ENCODE measurements at regions not wholly inside any gene's neighbourhood (a gene's known extent, or its start where the extent isn't known, plus 50 kb on each side); places are given as distances from the start of the nearest gene placed in this dataset.

- Mint-ChIP-seq H3K27ac (no peak overlapping the region), H3K4me1 (no peaks in the 10 kb centered on the region), H3K27me3 (no peaks in the 10 kb centered on the region), H3K9me3 (peaks cover 0 to 5% (median 0%) of the 10 kb centered on the region in 3 donors), H3K36me3 (no peaks in the 10 kb centered on the region), H3K4me3 (no peak overlapping the region)
Measured at GRCh38 chr17:71033336-71033735, 864.0 kb downstream of the KCNJ2 start.

GRCh38 chr17:71035226-71035625 is 865.9 kb downstream of the KCNJ2 start:
- Mint-ChIP-seq H3K4me1 (no peaks in the 10 kb centered on the region), H3K27ac (no peak overlapping the region), H3K27me3 (no peaks in the 10 kb centered on the region)

GRCh38 chr17:71037386-71037785 is 868.1 kb downstream of the KCNJ2 start:
- Mint-ChIP-seq H3K4me1 (no peaks in the 10 kb centered on the region), H3K27ac (no peak overlapping the region), H3K27me3 (no peaks in the 10 kb centered on the region), H3K36me3 (no peaks in the 10 kb centered on the region), H3K9me3 (peaks cover 0 to 5% (median 0%) of the 10 kb centered on the region in 3 donors), H3K4me3 (no peak overlapping the region)

More at GRCh38 chr17:71035226-71035625, 865.9 kb downstream of the KCNJ2 start:
- H3K4me3 Mint-ChIP-seq: no peak overlapping the region
- H3K9me3 Mint-ChIP-seq: peaks cover 0 to 5% (median 0%) of the 10 kb centered on the region in 3 donors
- no peaks in the 10 kb centered on the region for H3K36me3 Mint-ChIP-seq

GRCh38 chr17:71039391-71039790 is 870.1 kb downstream of the KCNJ2 start:
- Mint-ChIP-seq H3K27me3 (no peaks in the 10 kb centered on the region), H3K9me3 (peaks cover 0 to 2% (median 0%) of the 10 kb centered on the region in 3 donors), H3K36me3 (no peaks in the 10 kb centered on the region), H3K27ac (no peak overlapping the region), H3K4me1 (no peaks in the 10 kb centered on the region), H3K4me3 (no peak overlapping the region)

- no peak overlapping the region for H3K27ac Mint-ChIP-seq
- no peaks in the 10 kb centered on the region for H3K4me1 Mint-ChIP-seq
Measured at GRCh38 chr17:71052971-71053370, 883.6 kb downstream of the KCNJ2 start.

GRCh38 chr17:71055128-71055527 is 885.8 kb downstream of the KCNJ2 start:
- Mint-ChIP-seq H3K27me3 (no peaks in the 10 kb centered on the region), H3K4me3 (no peak overlapping the region), H3K27ac (no peak overlapping the region)

More at GRCh38 chr17:71052971-71053370, 883.6 kb downstream of the KCNJ2 start:
- Mint-ChIP-seq H3K36me3 (no peaks in the 10 kb centered on the region), H3K4me3 (no peak overlapping the region), H3K9me3 (peaks cover 6 to 8% (median 8%) of the 10 kb centered on the region in 3 donors), H3K27me3 (no peaks in the 10 kb centered on the region)

GRCh38 chr17:71057448-71057847 is 888.1 kb downstream of the KCNJ2 start:
- Mint-ChIP-seq H3K4me3 (no peak overlapping the region), H3K27ac (no peak overlapping the region), H3K27me3 (no peaks in the 10 kb centered on the region), H3K9me3 (peaks cover 5 to 17% (median 6%) of the 10 kb centered on the region in 3 donors), H3K36me3 (no peaks in the 10 kb centered on the region), H3K4me1 (no peaks in the 10 kb centered on the region)

More at GRCh38 chr17:71055128-71055527, 885.8 kb downstream of the KCNJ2 start:
- no peaks in the 10 kb centered on the region for H3K4me1 Mint-ChIP-seq
- H3K9me3 Mint-ChIP-seq: peaks cover 8% of the 10 kb centered on the region in 3 donors
- H3K36me3 Mint-ChIP-seq: no peaks in the 10 kb centered on the region

- Mint-ChIP-seq H3K4me1 (no peaks in the 10 kb centered on the region), H3K27ac (no peak overlapping the region), H3K9me3 (peaks cover 4 to 17% (median 5%) of the 10 kb centered on the region in 3 donors), H3K27me3 (no peaks in the 10 kb centered on the region), H3K4me3 (no peak overlapping the region), H3K36me3 (no peaks in the 10 kb centered on the region)
Measured at GRCh38 chr17:71057938-71058337, 888.6 kb downstream of the KCNJ2 start.

GRCh38 chr17:71063127-71063526 is 893.8 kb downstream of the KCNJ2 start:
- Mint-ChIP-seq H3K9me3 (peaks cover 2 to 20% (median 5%) of the 10 kb centered on the region in 3 donors), H3K4me1 (no peaks in the 10 kb centered on the region), H3K4me3 (no peak overlapping the region), H3K36me3 (no peaks in the 10 kb centered on the region), H3K27ac (no peak overlapping the region), H3K27me3 (no peaks in the 10 kb centered on the region)

- Mint-ChIP-seq H3K4me3 (no peak overlapping the region), H3K36me3 (no peaks in the 10 kb centered on the region), H3K27ac (no peak overlapping the region), H3K4me1 (no peaks in the 10 kb centered on the region), H3K9me3 (peaks cover 2 to 20% (median 8%) of the 10 kb centered on the region in 3 donors), H3K27me3 (no peaks in the 10 kb centered on the region)
Measured at GRCh38 chr17:71063559-71063958, 894.2 kb downstream of the KCNJ2 start.

GRCh38 chr17:71067669-71068407 is 898.5 kb downstream of the KCNJ2 start:
- Mint-ChIP-seq H3K4me3 (no peak overlapping the region), H3K27me3 (no peaks in the 10 kb centered on the region), H3K27ac (no peak overlapping the region)

GRCh38 chr17:71068408-71068750 is 899.0 kb downstream of the KCNJ2 start:
- peaks cover 2 to 3% (median 2%) of the 10 kb centered on the region in 3 donors for H3K9me3 Mint-ChIP-seq
- H3K27ac Mint-ChIP-seq: no peak overlapping the region
- no peaks in the 10 kb centered on the region for H3K36me3 Mint-ChIP-seq
- no peak overlapping the region for H3K4me3 Mint-ChIP-seq
- no peaks in the 10 kb centered on the region for H3K4me1 Mint-ChIP-seq
- H3K27me3 Mint-ChIP-seq: no peaks in the 10 kb centered on the region

More at GRCh38 chr17:71067669-71068407, 898.5 kb downstream of the KCNJ2 start:
- peaks cover 2 to 3% (median 2%) of the 10 kb centered on the region in 3 donors for H3K9me3 Mint-ChIP-seq
- no peaks in the 10 kb centered on the region for H3K36me3 Mint-ChIP-seq
- H3K4me1 Mint-ChIP-seq: no peaks in the 10 kb centered on the region

GRCh38 chr17:71071041-71071440 is 901.7 kb downstream of the KCNJ2 start:
- no peaks in the 10 kb centered on the region for H3K27me3 Mint-ChIP-seq
- H3K4me1 Mint-ChIP-seq: no peaks in the 10 kb centered on the region
- no peak overlapping the region for H3K4me3 Mint-ChIP-seq
- no peak overlapping the region for H3K27ac Mint-ChIP-seq
- peaks cover 2 to 13% (median 4%) of the 10 kb centered on the region in 3 donors for H3K9me3 Mint-ChIP-seq
- H3K36me3 Mint-ChIP-seq: no peaks in the 10 kb centered on the region

- Mint-ChIP-seq H3K4me3 (no peak overlapping the region), H3K4me1 (no peaks in the 10 kb centered on the region), H3K36me3 (no peaks in the 10 kb centered on the region), H3K27ac (no peak overlapping the region), H3K9me3 (peaks cover 2 to 13% (median 4%) of the 10 kb centered on the region in 3 donors), H3K27me3 (no peaks in the 10 kb centered on the region)
Measured at GRCh38 chr17:71071837-71072236, 902.5 kb downstream of the KCNJ2 start.

- Mint-ChIP-seq H3K9me3 (peaks cover 0 to 13% (median 10%) of the 10 kb centered on the region in 3 donors), H3K27ac (no peak overlapping the region), H3K27me3 (no peaks in the 10 kb centered on the region), H3K36me3 (no peaks in the 10 kb centered on the region), H3K4me1 (no peaks in the 10 kb centered on the region), H3K4me3 (no peak overlapping the region)
Measured at GRCh38 chr17:71080937-71081336, 911.6 kb downstream of the KCNJ2 start.

GRCh38 chr17:71081666-71082065 is 912.3 kb downstream of the KCNJ2 start:
- H3K36me3 Mint-ChIP-seq: no peaks in the 10 kb centered on the region
- no peaks in the 10 kb centered on the region for H3K4me1 Mint-ChIP-seq
- H3K27ac Mint-ChIP-seq: no peak overlapping the region
- no peak overlapping the region for H3K4me3 Mint-ChIP-seq
- peaks cover 0 to 17% (median 10%) of the 10 kb centered on the region in 3 donors for H3K9me3 Mint-ChIP-seq
- H3K27me3 Mint-ChIP-seq: no peaks in the 10 kb centered on the region

All from IgD-negative memory B cell (primary cell).